IPS-18c (cell line): ENCODE measurements at regions not wholly inside any gene's neighbourhood (a gene's known extent, or its start where the extent isn't known, plus 50 kb on each side); places are given as distances from the start of the nearest gene placed in this dataset.

Experiments
- H3K4me3 ChIP-seq: 2 replicates; pipeline ENCODE4 v1.7.0; 2013; ENCODE audit warnings: low read depth, mild to moderate bottlenecking, low read length, moderate library complexity; ENCODE audit not compliant: insufficient read depth
- H3K9me3 ChIP-seq: one replicate; pipeline ENCODE4 v1.6.1; 2013; ENCODE audit warnings: mild to moderate bottlenecking, low read length, moderate library complexity; ENCODE audit not compliant: control insufficient read depth, insufficient read depth

DNA sequence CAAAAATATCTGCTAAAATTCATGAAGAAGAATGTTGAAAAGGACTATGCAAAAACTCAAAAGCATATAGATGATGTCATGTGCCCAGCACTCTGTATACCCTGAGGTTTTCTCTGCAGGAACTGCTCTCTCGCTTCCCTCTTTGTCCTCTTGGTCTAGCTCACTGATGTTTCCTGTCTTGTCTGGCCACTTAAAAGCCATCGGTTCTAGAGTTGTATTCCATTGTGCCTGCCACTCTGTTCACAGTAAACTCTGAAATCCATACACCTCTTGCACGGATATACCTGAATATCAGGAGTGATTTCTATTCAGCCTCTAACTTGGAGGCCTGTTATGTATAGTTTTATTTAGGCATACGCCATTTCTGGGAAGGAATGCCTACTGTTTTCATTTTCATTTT lies 101.0 kb upstream of the CNTNAP4 start:
- H3K4me3 ChIP-seq: no peak overlapping the region
- H3K9me3 ChIP-seq: no peaks in the 10 kb centered on the region

GRCh38 chr16:76176616-76177015 lies 100.6 kb upstream of the CNTNAP4 start:
- no peaks in the 10 kb centered on the region for H3K9me3 ChIP-seq

DNA sequence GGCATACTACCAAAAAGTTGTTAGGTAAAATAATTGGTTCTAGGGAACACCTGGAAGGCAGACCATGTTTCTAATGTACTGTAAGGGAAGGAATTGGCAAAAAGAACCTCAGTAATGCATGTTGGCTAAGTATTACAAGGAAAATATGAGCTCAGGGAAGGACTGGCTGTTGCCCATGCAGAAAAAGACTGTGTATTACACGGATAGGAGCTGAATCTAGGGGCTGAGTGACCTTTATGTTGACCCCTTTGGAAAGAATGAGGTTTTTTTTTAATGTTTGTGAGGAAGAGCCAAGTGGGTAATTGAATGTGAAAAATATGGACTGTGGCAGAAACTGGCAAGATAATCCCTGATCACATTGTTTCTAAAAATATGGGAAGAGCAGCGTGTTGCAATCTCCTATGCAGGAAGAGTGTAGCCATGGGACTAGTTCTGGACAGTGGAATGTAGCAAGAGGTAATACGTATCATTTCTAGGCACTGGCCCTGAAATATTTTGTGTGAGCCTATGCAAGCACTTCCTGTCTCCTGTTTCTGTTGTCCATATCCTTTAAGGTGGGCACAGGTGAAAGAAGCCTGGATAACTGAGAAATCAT lies 95.1 kb upstream of the CNTNAP4 start:
- peaks cover 2% of the 10 kb centered on the region for H3K9me3 ChIP-seq
- no peak overlapping the region for H3K4me3 ChIP-seq

More at GRCh38 chr16:76176616-76177015, 100.6 kb upstream of the CNTNAP4 start:
- no peak overlapping the region for H3K4me3 ChIP-seq

- Histone ChIP-seq H3K4me3 (no peak overlapping the region), H3K9me3 (peaks cover 2% of the 10 kb centered on the region)
Measured at GRCh38 chr16:76183647-76184046, 93.6 kb upstream of the CNTNAP4 start.

- Histone ChIP-seq H3K4me3 (no peak overlapping the region), H3K9me3 (peaks cover 2% of the 10 kb centered on the region)
Measured at GRCh38 chr16:76190057-76190456, 87.1 kb upstream of the CNTNAP4 start.

GRCh38 chr16:76190480-76190879 lies 86.7 kb upstream of the CNTNAP4 start:
- peaks cover 2% of the 10 kb centered on the region for H3K9me3 ChIP-seq
- H3K4me3 ChIP-seq: no peak overlapping the region

DNA sequence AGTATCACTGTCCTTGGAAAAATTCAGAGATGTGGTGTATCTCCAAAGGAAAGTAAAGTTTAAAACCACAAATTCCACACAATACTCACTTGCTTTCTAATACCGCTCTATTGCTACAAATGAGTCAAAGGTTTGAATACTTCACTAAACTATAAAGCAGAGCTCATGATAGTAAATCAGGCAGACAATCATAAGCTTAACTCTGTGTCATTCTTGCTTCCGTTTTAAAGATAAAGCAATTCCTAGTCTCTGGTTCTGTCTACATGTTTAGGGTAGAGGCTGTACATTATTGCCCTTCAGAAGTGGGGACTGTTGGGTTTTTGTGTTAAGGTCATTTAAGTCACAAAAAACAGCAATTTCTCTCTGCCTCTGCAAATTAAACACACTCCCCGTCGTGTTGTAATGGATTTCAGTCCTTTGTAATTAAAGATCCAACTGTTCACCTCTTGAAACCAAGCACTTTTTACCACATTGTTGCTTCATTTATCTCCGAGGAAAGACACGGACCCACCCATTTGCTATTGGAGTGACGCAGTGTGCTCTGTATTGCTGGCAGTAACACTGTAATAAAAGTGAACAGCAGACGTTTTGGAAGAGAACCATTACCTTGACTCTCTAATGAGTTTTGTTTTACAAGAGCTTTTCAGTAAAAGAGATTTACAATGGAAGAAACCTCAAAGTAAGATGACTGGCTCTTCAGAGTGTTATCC lies 83.1 kb upstream of the CNTNAP4 start:
- Histone ChIP-seq H3K9me3 (no peaks in the 10 kb centered on the region), H3K4me3 (no peak overlapping the region)

DNA sequence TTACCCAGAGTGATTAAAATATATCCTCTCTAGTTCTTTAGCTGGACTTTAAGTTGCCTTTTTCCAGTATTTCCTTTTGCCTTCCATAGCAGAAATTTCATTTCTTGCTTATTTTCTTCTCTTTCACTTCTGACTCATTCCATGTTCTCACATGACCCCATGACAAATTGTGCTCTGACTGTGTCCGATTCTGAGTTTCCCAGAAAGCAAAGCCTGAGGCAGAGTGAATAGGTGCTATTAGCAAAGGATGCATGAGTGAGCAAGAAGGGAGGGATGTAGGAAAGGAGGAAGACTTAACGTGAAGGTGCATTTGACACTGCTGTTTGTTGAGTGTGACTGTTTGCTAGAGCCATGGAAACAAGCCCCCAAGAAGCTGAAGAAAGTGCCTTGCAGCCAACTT lies 82.6 kb upstream of the CNTNAP4 start:
- Histone ChIP-seq H3K9me3 (no peaks in the 10 kb centered on the region), H3K4me3 (no peak overlapping the region)

DNA sequence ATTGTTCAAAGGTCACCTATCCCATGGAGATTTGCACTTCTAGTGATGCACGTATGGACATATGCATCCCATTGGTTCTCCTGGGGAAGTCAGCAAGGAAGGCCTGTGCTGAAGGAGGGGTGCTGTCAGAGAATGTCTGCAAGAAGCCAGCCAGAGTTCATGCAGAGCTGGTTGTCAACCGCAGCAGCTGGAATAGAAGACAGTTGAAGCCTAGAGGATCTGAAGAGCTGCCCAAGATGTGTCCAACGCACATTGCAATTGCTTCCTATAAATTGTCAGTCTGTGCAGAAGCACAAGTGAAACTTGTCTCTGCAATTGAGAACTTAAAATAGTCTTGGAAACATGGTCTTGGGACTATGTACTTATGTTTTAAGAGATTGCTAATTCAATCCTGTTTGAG lies 82.1 kb upstream of the CNTNAP4 start:
- Histone ChIP-seq H3K9me3 (no peaks in the 10 kb centered on the region), H3K4me3 (no peak overlapping the region)

DNA sequence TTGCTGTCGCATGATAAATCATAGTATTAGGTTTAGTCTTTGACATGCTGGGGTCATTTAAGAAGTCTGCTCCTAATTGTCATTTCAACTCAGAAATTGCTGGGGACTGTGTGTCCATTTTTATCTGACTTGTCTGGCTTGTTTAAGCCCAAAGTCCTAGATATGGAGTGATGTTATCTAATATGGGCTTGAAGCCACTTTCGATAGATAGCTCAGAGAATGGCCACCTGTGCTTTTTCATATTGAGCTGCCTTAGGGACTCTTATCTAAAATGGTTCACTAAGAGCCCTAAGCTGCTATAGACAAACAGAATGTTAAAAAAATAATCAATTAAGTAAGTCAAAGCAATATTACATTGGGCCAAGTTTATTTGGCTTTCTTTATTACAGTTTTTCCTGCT lies 81.6 kb upstream of the CNTNAP4 start:
- Histone ChIP-seq H3K4me3 (no peak overlapping the region), H3K9me3 (no peaks in the 10 kb centered on the region)

DNA sequence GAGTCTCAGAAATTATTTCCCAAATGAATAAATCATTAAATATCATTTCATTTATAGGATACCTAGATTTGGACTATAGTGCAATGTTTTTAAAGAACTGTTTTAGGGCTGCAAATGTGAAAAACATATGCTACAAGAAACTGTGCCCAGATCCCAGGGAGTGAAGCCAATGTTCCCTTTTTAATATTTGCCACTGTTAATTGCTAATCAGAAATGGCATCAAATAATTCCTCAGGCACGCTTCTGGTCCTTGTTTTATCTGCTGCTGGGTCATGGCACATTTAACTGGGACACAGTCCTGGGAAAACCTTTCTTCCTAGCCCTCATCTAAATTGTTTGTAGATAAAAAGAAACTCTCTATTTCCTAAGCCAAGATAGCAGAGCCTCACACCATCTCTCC lies 79.3 kb upstream of the CNTNAP4 start:
- Histone ChIP-seq H3K9me3 (no peaks in the 10 kb centered on the region), H3K4me3 (no peak overlapping the region)

DNA sequence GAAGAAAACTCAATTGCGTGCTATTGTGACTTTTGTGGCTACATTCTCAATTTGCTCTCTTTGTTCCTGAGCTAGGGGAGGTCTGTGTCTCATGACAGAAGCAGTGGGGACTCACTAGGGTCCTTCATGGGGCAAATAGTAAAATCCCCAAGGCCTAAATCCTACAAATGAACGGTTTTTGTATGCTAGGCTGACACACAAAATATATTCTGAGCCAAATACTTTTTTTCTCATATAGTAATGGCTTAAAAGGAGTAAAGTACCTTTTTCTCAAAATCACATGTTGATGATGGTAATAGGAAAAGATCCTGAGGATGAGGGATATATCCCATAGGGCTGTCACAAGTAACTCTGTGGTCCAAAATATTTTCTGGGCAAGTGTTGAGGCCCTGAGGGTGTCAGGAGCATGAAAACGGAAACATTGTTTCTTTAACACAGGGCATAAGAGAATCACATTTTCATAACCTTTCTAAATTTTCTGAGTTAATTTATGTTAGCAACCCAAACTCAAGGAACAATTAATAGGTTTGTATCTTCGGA lies 77.5 kb upstream of the CNTNAP4 start:
- Histone ChIP-seq H3K9me3 (no peaks in the 10 kb centered on the region), H3K4me3 (no peak overlapping the region)

GRCh38 chr16:76201385-76201784 lies 75.8 kb upstream of the CNTNAP4 start:
- no peak overlapping the region for H3K4me3 ChIP-seq

GRCh38 chr16:76204249-76204648 lies 73.0 kb upstream of the CNTNAP4 start:
- Histone ChIP-seq H3K4me3 (no peak overlapping the region), H3K9me3 (no peaks in the 10 kb centered on the region)

More at GRCh38 chr16:76201385-76201784, 75.8 kb upstream of the CNTNAP4 start:
- no peaks in the 10 kb centered on the region for H3K9me3 ChIP-seq

- Histone ChIP-seq H3K4me3 (no peak overlapping the region), H3K9me3 (no peaks in the 10 kb centered on the region)
Measured at GRCh38 chr16:76207270-76207669, 69.9 kb upstream of the CNTNAP4 start.

DNA sequence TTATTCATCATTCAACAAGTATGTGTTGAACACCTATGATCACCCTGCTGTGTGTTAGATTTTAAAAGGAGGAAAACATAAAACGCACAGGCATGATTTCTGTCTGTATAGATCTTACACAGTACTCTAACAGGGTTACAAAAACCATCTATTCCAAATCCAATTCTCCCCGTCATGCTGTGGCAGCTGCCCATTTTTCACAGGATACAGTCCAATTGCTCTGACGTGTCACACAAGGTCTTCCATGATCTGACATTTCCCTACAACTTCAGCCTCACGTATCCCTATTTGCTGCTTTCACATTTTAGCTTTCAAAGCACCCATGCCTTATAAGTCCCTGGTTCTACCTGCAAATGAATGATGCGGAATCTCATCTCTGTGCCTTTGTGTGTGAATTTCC lies 67.0 kb upstream of the CNTNAP4 start:
- H3K9me3 ChIP-seq: no peaks in the 10 kb centered on the region

DNA sequence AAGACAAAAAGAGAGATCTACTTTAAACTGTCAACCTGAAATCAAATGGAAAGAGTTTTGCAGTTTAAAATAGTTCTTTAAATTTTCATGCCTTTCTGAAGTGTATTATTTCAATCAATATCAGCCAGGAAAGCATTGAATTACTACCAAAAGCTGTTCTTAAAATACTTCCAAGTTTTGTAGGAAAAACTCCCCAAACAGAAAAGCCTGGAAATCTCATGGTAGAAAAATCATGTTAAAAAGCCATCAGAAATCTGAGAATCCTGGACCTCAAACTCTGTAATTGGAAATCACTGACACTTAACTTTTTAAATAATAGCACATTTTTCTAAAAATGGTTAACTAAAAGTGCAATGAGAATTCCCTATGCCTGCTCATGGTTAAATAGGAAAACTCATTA lies 63.3 kb upstream of the CNTNAP4 start:
- H3K9me3 ChIP-seq: no peaks in the 10 kb centered on the region
- no peak overlapping the region for H3K4me3 ChIP-seq

More for the DNA sequence above, 67.0 kb upstream of the CNTNAP4 start:
- no peak overlapping the region for H3K4me3 ChIP-seq

- Histone ChIP-seq H3K9me3 (no peaks in the 10 kb centered on the region), H3K4me3 (no peak overlapping the region)
Measured at GRCh38 chr16:76214856-76215255, 62.3 kb upstream of the CNTNAP4 start.
